SH-SY5Y (cell line): ENCODE measurements at regions not wholly inside any gene's neighbourhood (a gene's known extent, or its start where the extent isn't known, plus 50 kb on each side); places are given as distances from the start of the nearest gene placed in this dataset.

Experiments used
- GATA2 ChIP-seq: IDR thresholded peaks from 2 replicates; pipeline ENCODE4 v1.6.1; 2011; ENCODE audit warnings: mild to moderate bottlenecking, low read depth, low read length
- GATA3 ChIP-seq: IDR thresholded peaks from 2 replicates; pipeline ENCODE4 v1.6.1; 2011; ENCODE audit warnings: low read depth, mild to moderate bottlenecking, low read length, moderate library complexity

- TF ChIP-seq GATA2 = no peak
- no peak for TF ChIP-seq GATA3
These were observed 67.9 kb upstream of the RPL38 start for GRCh38 chr17:74135391-74136167.
